Tibial nerve (tissue), 4 donors: ENCODE measurements at regions not wholly inside any gene's neighbourhood (a gene's known extent, or its start where the extent isn't known, plus 50 kb on each side); places are given as distances from the start of the nearest gene placed in this dataset.

ENCODE experiments used
- CTCF ChIP-seq, 5 experiments: fragments of 200-600 bp in 3 of 5; fragments of 450-650 bp in 2 of 5; sonication (generic) in 3 of 5; IDR thresholded peaks; one replicate each; pipeline ENCODE4 v1.5.1; 2016 to 2019; ENCODE audit warnings: antibody characterized with exemption in 5 of 5, mild to moderate bottlenecking in 3 of 5, moderate library complexity in 2 of 5
- EP300 ChIP-seq, 2 donors: sonication (generic); formaldehyde crosslinking; IDR thresholded peaks; one replicate each; pipeline ENCODE4 v1.6.1; 2017; ENCODE audit warnings: antibody characterized with exemption in 2 of 2, mild to moderate bottlenecking in 1 of 2
- POLR2A ChIP-seq, 2 donors: fragments of 450-650 bp; IDR thresholded peaks; one replicate each; pipeline ENCODE4 v1.6.1; 2017; ENCODE audit warnings: antibody characterized with exemption in 2 of 2, mild to moderate bottlenecking in 2 of 2, moderate library complexity in 2 of 2

GRCh38 chr4:184939978-184940377 is 78.3 kb upstream of the HELT start:
- TF ChIP-seq CTCF (IDR thresholded peaks at IDR 0.05): no peak
- no peak for TF ChIP-seq POLR2A (IDR thresholded peaks at IDR 0.05)
- TF ChIP-seq EP300 (IDR thresholded peaks at IDR 0.05): no peak
